Thyroid gland (tissue), 4 donors: ENCODE measurements at regions not wholly inside any gene's neighbourhood (a gene's known extent, or its start where the extent isn't known, plus 50 kb on each side); places are given as distances from the start of the nearest gene placed in this dataset.

Experiments used
- CTCF ChIP-seq, 6 experiments: fragments of 200-600 bp in 3 of 6; fragments of 450-650 bp in 3 of 6; sonication (generic) in 3 of 6; IDR thresholded peaks; one replicate each; pipeline ENCODE4 v1.5.1; 2016 to 2019; ENCODE audit warnings: antibody characterized with exemption in 6 of 6, mild to moderate bottlenecking in 2 of 6, inconsistent platforms in 1 of 6, moderate library complexity in 1 of 6
- POLR2A ChIP-seq, 2 donors: fragments of 450-650 bp; IDR thresholded peaks; one replicate each; pipeline ENCODE4 v1.6.1; 2017; ENCODE audit warnings: antibody characterized with exemption in 2 of 2, mild to moderate bottlenecking in 2 of 2, moderate library complexity in 1 of 2

GRCh38 chr2:150166313-150167051 is 321.0 kb downstream of the RND3 start:
- no peak for TF ChIP-seq CTCF (IDR thresholded peaks at IDR 0.05)
- no peak for TF ChIP-seq POLR2A (IDR thresholded peaks at IDR 0.05)
